GM19193 (cell line): ENCODE measurements at regions not wholly inside any gene's neighbourhood (a gene's known extent, or its start where the extent isn't known, plus 50 kb on each side); places are given as distances from the start of the nearest gene placed in this dataset.

Experiments
- POLR2A ChIP-seq: IDR thresholded peaks from 4 replicates; pipeline ENCODE4 v1.6.1; 2011; ENCODE audit not compliant: insufficient read depth, insufficient read length; ENCODE audit errors: extremely low read depth

DNA sequence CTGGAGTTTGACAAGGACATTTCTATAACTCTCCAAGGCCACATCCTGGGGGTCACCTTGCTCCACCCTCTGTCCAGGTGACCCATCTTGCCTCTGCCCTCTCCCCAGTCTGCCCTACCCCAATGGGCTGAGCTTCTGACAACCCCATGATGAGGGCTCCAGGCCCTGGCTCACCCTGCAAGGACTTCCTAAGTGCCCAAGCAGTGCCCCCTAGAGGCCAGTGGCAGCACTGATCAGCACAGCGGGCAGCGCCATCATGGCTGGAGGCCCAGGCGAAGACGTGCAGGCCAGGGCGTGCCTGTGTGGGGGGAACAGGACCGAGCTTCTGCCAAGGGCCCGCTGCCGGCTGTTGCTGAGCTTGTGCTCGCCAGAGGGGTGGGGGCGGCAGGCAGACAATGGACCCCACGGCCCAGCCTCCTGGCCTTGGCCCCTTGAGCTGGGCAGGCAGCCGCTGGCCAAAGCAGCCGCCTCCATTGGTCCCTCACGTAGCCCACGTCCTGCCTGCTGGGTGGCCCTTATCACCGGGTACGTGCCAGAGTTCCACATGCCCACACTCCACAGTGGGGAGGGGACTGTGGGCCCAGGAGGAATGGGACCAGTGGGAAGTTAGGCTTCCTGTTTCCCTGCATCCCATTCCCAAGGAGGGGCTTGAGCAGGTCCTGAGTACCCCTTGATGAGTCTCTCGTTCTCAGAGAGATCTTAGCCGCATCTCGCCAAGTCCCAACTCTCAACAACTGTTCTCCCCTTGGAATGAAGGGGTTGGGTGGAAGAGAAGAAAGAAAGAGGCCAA lies 64.3 kb downstream of the MRPL14 start:
- TF ChIP-seq POLR2A: no peak

DNA sequence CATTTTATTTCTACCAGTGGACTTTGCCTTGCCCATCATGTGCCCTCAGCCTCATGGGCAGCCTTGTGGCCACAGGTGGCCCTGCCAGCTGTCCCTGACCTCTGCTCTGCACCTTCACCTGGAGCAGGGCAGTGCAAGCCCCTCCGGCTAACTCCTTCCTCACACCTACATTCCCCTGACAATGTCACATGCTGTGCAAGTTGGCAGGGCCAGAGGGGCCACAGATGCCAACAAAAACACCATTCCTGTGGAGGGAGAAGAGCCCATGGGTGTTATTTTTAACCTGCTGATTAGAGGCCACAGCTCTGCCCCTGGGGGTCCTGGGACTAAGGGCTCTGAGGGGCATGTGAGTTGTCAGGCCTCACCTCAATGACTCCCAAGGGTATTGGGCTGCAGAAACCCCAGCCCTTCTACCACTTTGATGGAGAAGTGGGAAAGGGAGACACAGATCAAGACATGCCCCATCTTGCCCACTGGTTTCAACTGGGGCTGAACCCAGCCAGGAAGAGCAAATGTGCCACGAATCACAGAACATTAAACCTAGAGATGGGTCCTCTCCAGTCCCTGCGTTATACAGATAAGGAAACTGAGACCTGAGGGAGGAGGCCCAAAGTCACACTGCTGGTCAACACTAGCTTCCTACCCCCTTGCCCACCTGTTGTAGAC lies 65.0 kb downstream of the MRPL14 start:
- TF ChIP-seq POLR2A: no peak

DNA sequence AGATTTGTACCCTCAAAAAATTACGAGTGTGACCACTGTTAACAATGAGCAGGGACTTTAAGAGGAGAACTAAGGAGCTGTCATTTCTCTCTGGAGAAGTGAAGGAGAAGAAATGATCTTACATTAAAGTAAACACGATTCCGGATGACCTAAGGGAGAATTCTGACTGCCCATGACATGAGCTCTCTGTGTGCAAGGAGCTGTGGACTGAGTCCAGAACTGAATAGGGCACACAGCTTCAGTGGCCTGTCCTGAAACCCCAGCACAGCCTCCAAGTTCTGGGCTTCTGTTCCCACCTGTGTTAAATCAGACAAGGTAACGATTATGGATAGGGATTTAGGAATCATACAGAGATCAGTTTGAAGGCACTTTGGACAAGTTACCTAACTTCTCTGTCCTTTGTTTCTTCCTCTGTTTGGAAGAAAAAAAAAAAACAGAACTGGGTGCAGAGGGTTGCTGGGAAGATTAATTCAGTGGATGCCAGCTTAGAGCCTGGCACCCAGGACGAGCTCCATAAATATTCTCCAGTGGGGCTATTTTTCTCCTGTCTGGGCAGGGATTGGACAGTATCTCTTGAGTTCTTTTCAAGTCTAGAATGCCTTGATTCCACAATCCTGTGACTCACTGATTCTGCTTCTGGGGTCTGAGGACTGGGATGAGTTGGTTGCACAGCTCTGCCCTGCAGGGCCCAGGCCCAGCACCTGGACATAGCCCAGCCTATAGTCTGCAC lies 65.7 kb downstream of the MRPL14 start:
- TF ChIP-seq POLR2A: no peak

DNA sequence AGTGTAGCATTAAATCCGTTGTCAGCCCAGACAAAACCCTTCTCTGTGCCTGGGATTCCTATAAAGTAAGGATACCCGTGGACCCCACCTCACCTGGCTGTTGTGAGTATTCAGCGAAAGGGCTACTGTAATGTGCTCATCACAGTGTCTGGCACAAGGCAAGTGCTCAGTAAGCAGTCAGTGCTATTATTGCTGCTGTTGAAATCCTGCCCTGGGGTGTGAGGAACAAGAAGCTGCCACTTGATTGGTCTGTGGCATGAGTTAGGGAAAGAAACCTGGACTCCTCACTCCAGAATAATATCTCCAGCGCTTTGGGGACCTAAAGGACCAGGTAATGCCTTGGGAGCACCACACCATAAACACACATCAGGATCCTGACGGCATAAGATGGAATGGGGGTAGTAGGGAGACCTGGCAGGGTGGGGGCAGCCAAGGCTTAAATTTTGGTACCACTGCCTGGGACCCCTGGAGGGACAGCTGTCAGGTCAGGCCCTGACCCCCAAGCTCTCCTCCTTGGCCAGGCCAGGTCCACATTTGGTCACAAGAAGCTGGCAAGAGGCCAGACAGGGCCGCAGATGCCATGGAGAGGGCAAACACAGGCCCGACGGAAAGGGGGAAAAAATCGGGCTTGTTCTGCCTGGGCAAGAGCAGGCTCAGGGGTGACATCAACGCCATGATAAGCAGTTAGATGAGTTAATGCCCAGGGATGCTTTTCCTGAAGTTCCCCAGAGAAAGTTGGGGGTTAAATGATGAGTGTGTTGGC lies 66.5 kb downstream of the MRPL14 start:
- TF ChIP-seq POLR2A: no peak

DNA sequence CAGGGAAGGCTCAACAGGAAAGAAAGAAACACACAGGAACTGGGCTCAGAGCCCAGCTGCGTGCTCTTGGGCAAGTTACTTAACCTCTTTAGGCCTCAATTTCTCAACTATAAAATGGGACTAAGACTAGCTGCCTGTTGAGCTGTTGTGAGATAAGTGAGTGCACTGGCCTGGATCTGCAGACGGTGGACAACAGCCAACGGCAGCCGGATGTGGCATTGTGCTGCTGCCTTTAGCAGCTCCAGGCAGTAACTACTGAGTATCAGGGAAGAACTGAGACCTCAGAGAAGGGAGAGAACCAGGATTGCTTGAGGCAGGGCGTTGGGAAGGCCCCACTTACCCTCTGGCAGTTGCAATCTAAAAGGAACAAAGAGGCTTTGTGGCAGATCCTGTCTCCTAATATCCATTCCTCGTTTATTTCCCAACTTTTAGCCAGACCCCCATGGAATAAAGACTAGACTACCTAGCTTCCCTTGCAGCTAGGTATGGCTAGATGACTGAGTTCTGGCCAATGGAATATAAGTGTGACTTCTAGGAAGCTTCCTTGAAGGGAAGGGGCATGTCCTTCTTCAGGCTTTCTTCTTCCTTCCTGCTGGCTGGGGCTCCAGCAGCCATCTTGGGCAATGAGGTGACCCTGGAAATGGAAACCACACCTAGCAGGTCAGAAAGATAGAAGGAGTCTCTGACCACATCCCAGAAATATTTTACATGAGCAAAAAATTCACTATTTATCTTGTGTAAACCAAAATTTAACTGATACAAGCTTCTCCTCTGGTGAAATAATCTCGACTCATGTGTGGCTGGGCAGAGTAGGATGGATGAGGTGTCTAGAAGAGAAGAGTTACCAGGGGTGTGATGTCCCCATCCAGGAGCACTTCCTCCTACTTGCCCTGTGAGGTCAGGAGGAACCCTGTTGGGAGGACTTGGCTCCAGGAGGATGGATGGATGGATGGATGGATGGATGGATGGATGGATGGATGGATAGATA lies 67.6 kb downstream of the MRPL14 start:
- no peak for TF ChIP-seq POLR2A

DNA sequence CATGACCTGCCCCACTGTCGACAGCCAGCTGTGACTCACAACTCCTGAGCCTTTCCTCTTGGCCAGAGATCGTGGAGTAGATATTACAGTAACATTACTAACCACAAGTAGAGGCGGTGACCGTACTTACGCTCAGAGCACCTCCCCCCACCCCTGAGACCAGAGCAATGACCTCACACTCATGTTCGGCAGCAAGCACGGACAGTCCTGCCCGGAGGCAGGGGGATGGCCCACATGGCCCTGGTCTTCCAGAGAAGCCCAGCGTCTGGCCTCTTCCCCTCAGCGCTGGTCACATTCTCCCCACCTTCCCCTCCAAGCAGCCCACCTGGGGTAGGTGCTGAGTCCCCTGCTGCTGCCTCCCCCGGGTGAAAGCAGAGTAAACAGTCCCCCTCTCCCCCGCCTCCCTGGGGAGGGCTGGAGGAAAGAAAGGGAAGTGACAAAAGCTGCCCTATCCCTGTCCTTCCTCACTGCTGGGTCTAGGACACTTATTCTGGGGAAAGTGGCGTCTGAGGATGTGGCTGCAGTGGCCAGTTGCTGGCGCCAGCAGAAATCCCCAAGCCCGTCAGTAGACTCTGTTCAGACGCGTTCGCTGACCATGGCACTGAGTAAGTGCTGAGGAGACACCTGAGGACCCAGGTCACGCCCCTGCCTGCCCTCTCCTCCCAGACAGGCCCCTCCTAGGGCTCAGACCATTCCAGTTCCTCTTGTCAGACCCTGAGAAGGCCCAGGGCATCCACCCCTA lies 68.5 kb downstream of the MRPL14 start:
- no peak for TF ChIP-seq POLR2A

DNA sequence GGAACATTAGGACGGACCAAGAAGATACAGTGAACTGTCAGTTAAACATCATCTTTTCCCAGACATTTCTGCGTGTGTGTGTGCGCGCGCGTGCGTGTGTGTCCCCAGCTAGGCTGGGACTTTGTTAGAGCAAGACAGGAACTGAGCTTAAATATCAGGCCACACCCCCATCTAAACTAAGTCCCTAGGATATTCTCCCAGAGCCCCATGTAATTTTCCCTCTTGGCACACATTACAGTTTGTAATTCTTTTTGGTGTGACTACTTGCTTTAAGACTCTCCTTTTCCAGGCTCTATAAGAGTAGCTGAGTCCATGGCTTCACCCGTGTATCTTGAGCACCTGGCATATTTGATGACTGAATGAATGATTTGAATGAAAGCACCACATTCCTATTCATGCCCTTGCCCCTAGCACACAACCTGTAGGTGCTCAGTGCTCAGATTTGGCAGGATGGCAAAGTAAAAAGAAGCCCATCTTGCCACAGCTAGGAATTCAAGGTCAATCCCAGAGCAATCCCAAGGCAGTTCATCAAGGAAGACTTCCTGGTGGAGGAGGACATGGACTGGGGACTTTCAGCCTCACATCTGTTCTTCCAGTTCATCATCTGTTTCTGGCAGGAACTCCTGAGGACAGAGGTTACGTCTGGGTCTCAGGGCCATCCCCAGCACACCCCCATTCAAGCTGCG lies 69.2 kb downstream of the MRPL14 start:
- TF ChIP-seq POLR2A: no peak

DNA sequence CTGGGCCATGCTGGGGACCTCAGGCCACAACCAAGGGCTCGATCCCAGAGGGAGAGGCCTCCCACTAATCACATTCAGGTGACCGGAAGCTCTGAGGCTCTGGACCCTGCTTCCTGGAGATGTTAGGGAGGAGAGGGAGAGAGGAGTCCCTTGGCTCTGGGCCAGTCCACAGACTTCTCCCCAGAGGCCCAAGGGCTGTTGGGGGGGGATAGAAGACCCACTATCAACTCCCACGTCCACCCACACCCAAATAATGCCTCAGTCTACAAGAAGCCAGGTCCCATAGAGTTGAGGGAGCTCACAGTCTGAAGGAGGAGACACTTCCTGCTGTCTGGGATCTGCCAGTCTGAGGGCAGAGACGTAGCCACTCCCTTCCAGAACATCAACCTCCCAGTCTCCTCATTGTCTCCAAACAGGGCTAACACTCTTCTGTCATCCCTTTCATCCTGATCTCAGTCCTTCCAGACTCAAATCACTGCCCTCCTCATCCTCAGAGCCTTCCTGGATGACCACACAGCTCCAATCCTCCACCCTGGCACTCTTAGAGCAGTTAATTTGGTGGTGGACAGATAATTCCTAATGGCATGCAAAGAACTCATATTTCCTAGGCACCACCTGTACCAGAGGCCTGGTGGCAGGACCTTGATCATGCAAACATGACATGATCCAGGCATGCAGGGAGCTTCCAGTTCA lies 69.9 kb downstream of the MRPL14 start:
- no peak for TF ChIP-seq POLR2A

DNA sequence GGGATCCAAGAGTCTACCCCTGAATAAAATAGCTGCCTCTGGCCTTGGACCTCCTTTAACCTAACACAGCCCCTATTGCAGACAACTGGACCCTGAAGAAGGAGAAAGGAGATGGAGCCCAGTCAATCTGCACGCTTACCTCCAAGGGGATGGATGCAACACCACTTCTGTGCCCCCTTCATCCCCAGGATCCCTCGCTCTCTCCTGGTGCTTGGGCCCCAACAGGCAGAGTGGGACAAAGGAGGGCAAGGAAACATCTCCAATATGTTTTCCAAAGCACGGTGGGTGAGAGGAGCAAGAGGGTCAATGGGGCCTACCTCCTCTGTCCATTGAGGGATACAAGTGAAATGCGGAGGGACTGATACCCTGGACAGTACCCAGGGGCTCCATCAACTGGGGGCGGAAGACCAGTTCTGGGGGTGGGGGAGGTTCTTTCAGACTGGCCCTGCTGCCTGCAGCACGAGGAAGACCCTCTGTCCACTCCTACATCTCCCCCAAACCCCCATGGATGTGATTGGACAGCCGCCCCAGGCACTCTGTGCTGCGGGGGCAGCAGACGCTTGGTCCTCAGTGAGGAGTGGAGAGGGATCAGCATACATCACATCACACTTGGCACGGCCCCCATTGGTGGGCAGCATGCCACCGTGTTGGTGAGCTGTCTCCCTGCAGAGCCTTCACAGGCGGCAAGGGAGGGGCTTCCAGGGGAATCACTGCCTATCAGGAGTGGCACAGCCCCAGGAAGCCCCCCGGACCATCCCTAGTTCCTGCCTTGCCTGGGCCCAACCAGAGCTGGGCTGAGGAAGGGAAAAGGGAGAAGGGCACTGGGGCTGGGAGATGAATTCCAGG lies 70.6 kb downstream of the MRPL14 start:
- TF ChIP-seq POLR2A: no peak

DNA sequence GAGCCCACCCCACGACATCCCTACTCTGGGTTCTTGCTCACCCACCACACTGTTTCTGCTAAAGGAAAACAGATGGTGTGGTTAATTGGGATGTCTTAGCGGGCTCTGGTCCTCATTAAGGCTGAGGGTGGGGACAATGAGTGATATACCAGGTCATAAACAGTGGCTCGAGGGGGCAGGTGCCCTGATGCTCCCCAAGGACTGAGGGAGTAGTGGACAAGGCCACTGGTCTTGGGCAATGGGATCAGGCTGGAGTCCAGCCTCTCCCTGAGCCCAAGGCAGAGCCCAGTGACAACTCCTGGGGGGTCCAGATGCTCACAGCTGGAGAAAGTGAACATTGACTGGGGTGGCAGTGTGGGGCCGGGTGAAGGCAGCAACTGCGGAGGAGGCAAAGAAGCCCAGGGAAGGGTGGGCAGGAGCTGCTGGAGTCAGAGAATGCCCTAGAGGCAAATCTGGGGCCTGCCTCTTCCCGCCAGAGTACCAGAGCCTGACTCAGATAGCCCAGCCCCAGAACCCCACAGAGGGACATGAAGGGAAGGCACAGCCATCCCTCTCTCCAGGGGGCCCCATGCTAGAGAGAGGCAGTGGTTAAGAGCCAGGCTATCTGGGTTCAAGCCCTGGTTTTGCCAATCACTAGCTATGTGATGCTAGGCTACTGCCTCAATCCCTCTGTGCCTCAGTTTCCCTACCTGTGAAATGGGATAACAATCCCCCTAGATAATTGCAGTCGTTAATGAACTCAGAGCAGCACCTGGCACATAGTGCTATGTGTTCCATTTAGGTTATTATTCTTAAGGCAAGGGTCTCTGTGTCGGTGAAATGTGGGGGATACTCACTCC lies 72.3 kb downstream of the MRPL14 start:
- TF ChIP-seq POLR2A: no peak
